ENCODE measurements at regions not wholly inside any gene's neighbourhood (a gene's known extent, or its start where the extent isn't known, plus 50 kb on each side); places are given as distances from the start of the nearest gene placed in this dataset.

- TF ChIP-seq CTCF (IDR thresholded peaks at IDR 0.05) (no peak), POLR2A (IDR thresholded peaks at IDR 0.05) (no peak)
Observed at GRCh38 chrX:35626124-35626523, 172.0 kb upstream of the MAGEB16 start.

All from Peyer's patch (tissue), 4 donors.